ENCODE measurements at regions not wholly inside any gene's neighbourhood (a gene's known extent, or its start where the extent isn't known, plus 50 kb on each side); places are given as distances from the start of the nearest gene placed in this dataset.

DNA sequence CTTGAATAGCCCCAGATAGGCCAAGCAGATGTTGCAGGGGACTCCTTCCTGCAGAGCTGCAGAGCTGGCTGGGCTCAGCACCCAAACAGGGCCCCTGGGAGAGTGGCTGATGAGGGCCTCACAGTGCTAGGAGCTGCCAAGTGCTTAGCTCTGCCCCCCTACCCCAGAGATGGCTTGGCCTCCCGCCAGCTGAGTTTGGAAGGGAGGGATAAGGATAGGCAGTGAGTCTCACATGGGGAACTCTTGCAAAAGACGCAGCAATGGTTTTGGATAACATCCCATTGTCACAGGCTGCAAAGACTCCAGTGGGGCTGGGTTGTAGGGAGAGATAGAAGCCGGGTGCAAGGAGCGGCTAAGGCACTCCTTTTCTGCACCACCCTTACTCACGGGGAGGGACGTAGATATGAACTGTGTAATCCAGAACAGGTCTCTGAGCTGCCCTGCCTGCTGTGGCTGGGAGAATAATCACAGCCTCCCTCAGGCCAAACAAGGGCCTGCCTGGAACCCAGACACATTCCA, 52.9 kb upstream of the MAF start:
- no peak for TF ChIP-seq EZH2 (IDR thresholded peaks at IDR 0.05; ENCODE audit: borderline replicate concordance, low read length)
- TF ChIP-seq, protein P1, sequence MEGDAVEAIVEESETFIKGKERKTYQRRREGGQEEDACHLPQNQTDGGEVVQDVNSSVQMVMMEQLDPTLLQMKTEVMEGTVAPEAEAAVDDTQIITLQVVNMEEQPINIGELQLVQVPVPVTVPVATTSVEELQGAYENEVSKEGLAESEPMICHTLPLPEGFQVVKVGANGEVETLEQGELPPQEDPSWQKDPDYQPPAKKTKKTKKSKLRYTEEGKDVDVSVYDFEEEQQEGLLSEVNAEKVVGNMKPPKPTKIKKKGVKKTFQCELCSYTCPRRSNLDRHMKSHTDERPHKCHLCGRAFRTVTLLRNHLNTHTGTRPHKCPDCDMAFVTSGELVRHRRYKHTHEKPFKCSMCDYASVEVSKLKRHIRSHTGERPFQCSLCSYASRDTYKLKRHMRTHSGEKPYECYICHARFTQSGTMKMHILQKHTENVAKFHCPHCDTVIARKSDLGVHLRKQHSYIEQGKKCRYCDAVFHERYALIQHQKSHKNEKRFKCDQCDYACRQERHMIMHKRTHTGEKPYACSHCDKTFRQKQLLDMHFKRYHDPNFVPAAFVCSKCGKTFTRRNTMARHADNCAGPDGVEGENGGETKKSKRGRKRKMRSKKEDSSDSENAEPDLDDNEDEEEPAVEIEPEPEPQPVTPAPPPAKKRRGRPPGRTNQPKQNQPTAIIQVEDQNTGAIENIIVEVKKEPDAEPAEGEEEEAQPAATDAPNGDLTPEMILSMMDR (conservative IDR thresholded peaks at IDR 0.05 in 1 of 2, IDR thresholded peaks at IDR 0.05 in 1 of 2; ENCODE audit: extremely low read depth in 1 of 2, insufficient read depth in 1 of 2, low read depth in 1 of 2, low read length in 2 of 2): no peak
